ENCODE measurements at regions not wholly inside any gene's neighbourhood (a gene's known extent, or its start where the extent isn't known, plus 50 kb on each side); places are given as distances from the start of the nearest gene placed in this dataset.

- TF ChIP-seq SMC3 (IDR thresholded peaks at IDR 0.05; ENCODE audit: low read depth, low read length) (no peak), IRF3 (IDR thresholded peaks at IDR 0.05; ENCODE audit: low read depth, low read length) (no peak), CTCF (IDR thresholded peaks at IDR 0.05) (no peak), YY1 (IDR thresholded peaks at IDR 0.05; ENCODE audit: low read depth) (no peak), EP300 (IDR thresholded peaks at IDR 0.05; ENCODE audit: borderline replicate concordance in 1 of 2, low read depth in 1 of 2, low read length in 1 of 2) (no peak), CHD2 (IDR thresholded peaks at IDR 0.05; ENCODE audit: low read length, partially characterized antibody) (no peak), USF2 (IDR thresholded peaks at IDR 0.05; ENCODE audit: borderline replicate concordance, low read depth, low read length) (no peak), FOSL2 (IDR thresholded peaks at IDR 0.05; ENCODE audit: borderline replicate concordance, low read depth) (no peak), FOXM1 (IDR thresholded peaks at IDR 0.05; ENCODE audit: low read depth) (no peak), GABPA (IDR thresholded peaks at IDR 0.05; ENCODE audit: low read depth) (no peak)
Measured at GRCh38 chr5:66299463-66299862, 155.4 kb downstream of the SREK1 start.
